PFSK-1 (cell line): ENCODE measurements at regions not wholly inside any gene's neighbourhood (a gene's known extent, or its start where the extent isn't known, plus 50 kb on each side); places are given as distances from the start of the nearest gene placed in this dataset.

Source experiments
- POLR2AphosphoS5 ChIP-seq: IDR thresholded peaks from 2 replicates; pipeline ENCODE4 v1.6.1; 2012; ENCODE audit warnings: low read depth, mild to moderate bottlenecking, control low read depth, low read length, moderate library complexity
- TAF1 ChIP-seq: IDR thresholded peaks from 2 replicates; pipeline ENCODE4 v1.6.1; 2012; ENCODE audit warnings: low read length, control low read depth, borderline replicate concordance; ENCODE audit not compliant: insufficient read depth
- TF ChIP-seq, protein P1 (sequence below), 2 experiments: IDR thresholded peaks; 2 replicates each; pipeline versions ENCODE4 v1.6.1 to v1.8.0; 2011 to 2012; ENCODE audit warnings: low read depth in 2 of 2, low read length in 2 of 2, control low read depth in 1 of 2, inconsistent platforms in 1 of 2, mild to moderate bottlenecking in 1 of 2, moderate library complexity in 1 of 2; ENCODE audit not compliant: insufficient read depth in 1 of 2

DNA sequence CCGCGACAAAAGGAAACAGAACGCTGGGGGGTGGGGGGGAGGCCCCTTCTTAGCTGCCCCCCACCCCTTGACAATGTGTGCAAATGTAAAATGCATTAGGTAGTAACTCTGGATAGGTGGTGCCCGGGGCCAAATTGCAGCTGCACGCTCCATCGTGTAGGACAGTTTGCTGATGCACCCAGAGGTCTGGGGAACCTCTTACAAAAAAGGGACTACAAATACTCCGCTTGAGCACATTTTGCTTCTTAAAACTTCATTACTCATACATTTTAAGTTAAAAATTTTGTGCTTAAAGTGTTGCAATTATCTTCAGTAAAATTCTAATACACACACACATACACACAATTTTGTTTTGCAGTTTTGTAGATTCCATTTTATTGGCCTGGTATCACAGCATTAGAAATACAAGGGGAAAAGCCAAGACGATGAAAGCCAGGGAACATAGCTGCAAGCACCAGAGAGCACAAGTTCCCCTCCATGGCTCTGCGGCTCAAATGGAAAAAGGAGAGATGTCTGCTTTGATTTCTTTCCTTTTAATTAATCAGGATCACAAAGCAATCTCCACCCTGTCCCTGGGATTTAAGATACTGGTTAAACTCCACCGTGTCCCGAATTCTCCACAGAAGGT is 582.1 kb downstream of the ZEB2 start:
- TF ChIP-seq POLR2AphosphoS5: no peak
- TF ChIP-seq, protein P1, sequence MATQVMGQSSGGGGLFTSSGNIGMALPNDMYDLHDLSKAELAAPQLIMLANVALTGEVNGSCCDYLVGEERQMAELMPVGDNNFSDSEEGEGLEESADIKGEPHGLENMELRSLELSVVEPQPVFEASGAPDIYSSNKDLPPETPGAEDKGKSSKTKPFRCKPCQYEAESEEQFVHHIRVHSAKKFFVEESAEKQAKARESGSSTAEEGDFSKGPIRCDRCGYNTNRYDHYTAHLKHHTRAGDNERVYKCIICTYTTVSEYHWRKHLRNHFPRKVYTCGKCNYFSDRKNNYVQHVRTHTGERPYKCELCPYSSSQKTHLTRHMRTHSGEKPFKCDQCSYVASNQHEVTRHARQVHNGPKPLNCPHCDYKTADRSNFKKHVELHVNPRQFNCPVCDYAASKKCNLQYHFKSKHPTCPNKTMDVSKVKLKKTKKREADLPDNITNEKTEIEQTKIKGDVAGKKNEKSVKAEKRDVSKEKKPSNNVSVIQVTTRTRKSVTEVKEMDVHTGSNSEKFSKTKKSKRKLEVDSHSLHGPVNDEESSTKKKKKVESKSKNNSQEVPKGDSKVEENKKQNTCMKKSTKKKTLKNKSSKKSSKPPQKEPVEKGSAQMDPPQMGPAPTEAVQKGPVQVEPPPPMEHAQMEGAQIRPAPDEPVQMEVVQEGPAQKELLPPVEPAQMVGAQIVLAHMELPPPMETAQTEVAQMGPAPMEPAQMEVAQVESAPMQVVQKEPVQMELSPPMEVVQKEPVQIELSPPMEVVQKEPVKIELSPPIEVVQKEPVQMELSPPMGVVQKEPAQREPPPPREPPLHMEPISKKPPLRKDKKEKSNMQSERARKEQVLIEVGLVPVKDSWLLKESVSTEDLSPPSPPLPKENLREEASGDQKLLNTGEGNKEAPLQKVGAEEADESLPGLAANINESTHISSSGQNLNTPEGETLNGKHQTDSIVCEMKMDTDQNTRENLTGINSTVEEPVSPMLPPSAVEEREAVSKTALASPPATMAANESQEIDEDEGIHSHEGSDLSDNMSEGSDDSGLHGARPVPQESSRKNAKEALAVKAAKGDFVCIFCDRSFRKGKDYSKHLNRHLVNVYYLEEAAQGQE (IDR thresholded peaks at IDR 0.05; ENCODE audit: insufficient read depth in 1 of 2, low read depth in 2 of 2, low read length in 2 of 2): no peak
- no peak for TF ChIP-seq TAF1
